Caco-2 (cell line): ENCODE measurements at regions not wholly inside any gene's neighbourhood (a gene's known extent, or its start where the extent isn't known, plus 50 kb on each side); places are given as distances from the start of the nearest gene placed in this dataset.

Experiments used
- BruUV-seq: library from RNA; stranded (reverse); fragments of 400-500 nt; replicated peaks from 2 replicates; lab custom pipeline; 2021; lab: Mats Ljungman, UMichigan
- CTCF ChIA-PET: fragments of 300-600 bp; sonication (Branson Sonifier 250); formaldehyde crosslinking; loops from one replicate; lab custom pipeline; 2022; ENCODE audit warnings: antibody characterized with exemption; lab: Charles Lee
- POLR2A ChIA-PET: fragments of 300-600 bp; sonication (Branson Sonifier 250); formaldehyde crosslinking; loops from one replicate; lab custom pipeline; 2022; ENCODE audit warnings: antibody characterized with exemption; lab: Charles Lee
- DNase-seq, 2 experiments: peaks; one replicate each; pipeline versions ENCODE4 v3.0.0 to v3.0.0-alpha.2; 2020 to 2022
- H3K27me3 ChIP-seq: replicated peaks from 2 replicates; pipeline ENCODE4 v1.6.0; 2011; ENCODE audit warnings: low read length; ENCODE audit not compliant: control insufficient read depth, insufficient read depth
- H3K36me3 ChIP-seq: 2 replicates; pipeline ENCODE4 v1.5.1; 2011; ENCODE audit warnings: low read length; ENCODE audit not compliant: control insufficient read depth, insufficient read depth
- H3K4me1 ChIP-seq: fragments of 250-450 bp; sonication (Bioruptor Pico); 2 replicates; pipeline ENCODE4 v1.5.1; 2020; ENCODE audit warnings: mild to moderate bottlenecking
- H3K4me3 ChIP-seq: 2 replicates; pipeline ENCODE4 v1.5.1; 2011; ENCODE audit warnings: low read depth, mild to moderate bottlenecking, control low read depth, low read length
- H3K9me3 ChIP-seq: fragments of 250-450 bp; sonication (Bioruptor Pico); 2 replicates; pipeline ENCODE4 v1.5.1; 2020; ENCODE audit warnings: mild to moderate bottlenecking, moderate library complexity
- H3K27ac Mint-ChIP-seq: one replicate; pipeline ENCODE4 v1.8.0; 2022; ENCODE audit warnings: mixed read lengths; ENCODE audit not compliant: unreplicated experiment
- H3K27me3 Mint-ChIP-seq: one replicate; pipeline ENCODE4 v1.8.0; 2022; ENCODE audit warnings: mixed read lengths; ENCODE audit not compliant: insufficient read depth, unreplicated experiment
- H3K36me3 Mint-ChIP-seq: one replicate; pipeline ENCODE4 v1.8.0; 2022; ENCODE audit warnings: mild to moderate bottlenecking, mixed read lengths; ENCODE audit not compliant: insufficient read depth, unreplicated experiment
- H3K4me1 Mint-ChIP-seq: one replicate; pipeline ENCODE4 v1.8.0; 2022; ENCODE audit warnings: low read depth, mixed read lengths; ENCODE audit not compliant: unreplicated experiment
- H3K4me3 Mint-ChIP-seq: one replicate; pipeline ENCODE4 v1.8.0; 2022; ENCODE audit warnings: mild to moderate bottlenecking, moderate library complexity, mixed read lengths; ENCODE audit not compliant: unreplicated experiment
- H3K9me3 Mint-ChIP-seq: one replicate; pipeline ENCODE4 v1.8.0; 2022; ENCODE audit warnings: mixed read lengths; ENCODE audit not compliant: unreplicated experiment
- CTCF ChIP-seq, 2 experiments: fragments of 200-600 bp in 1 of 2; IDR thresholded peaks; 1 replicate in 1 of 2; 2 replicates in 1 of 2; pipeline versions ENCODE4 v1.5.1 to v1.8.0; 2011 to 2022; ENCODE audit warnings: antibody characterized with exemption in 1 of 2, control low read depth in 1 of 2, inconsistent platforms in 1 of 2, low read depth in 1 of 2, low read length in 1 of 2, mild to moderate bottlenecking in 1 of 2, moderate library complexity in 1 of 2; ENCODE audit not compliant: insufficient read depth in 1 of 2, severe bottlenecking in 1 of 2, unreplicated experiment in 1 of 2
- intact Hi-C: fragments of 100-400 bp; cut with micrococcal nuclease; formaldehyde crosslinking; loops from one replicate; pipeline ENCODE4 v1.10.0; 2022; ENCODE audit not compliant: unreplicated experiment

GRCh38 chr5:5650242-5650641 is 227.8 kb downstream of the ICE1 start:
- Histone ChIP-seq H3K4me3 (no peak overlapping the region), H3K27me3 (no peaks in the 10 kb centered on the region), H3K9me3 (no peaks in the 10 kb centered on the region), H3K36me3 (no peaks in the 10 kb centered on the region), H3K4me1 (no peaks in the 10 kb centered on the region; the same call in 1 of the 2 replicates)
- DNase-seq: no peak
- Mint-ChIP-seq H3K27me3 (peaks cover 3% of the 10 kb centered on the region), H3K36me3 (no peaks in the 10 kb centered on the region), H3K4me3 (no peak overlapping the region), H3K4me1 (no peaks in the 10 kb centered on the region), H3K27ac (no peak overlapping the region), H3K9me3 (no peaks in the 10 kb centered on the region)
- POLR2A ChIA-PET: no interaction called here
- no TSS peak for BruUV-seq
- CTCF ChIA-PET: no interaction called here
- intact Hi-C loops: no loop called here
- no peak for TF ChIP-seq CTCF (IDR thresholded peaks at IDR 0.05; ENCODE audit: insufficient read depth in 1 of 2, low read depth in 1 of 2, low read length in 1 of 2, severe bottlenecking in 1 of 2, unreplicated experiment in 1 of 2)

GRCh38 chr5:5649641-5650040 is 227.2 kb downstream of the ICE1 start:
- H3K4me3 ChIP-seq: no peak overlapping the region
- no peaks in the 10 kb centered on the region for H3K9me3 ChIP-seq
- H3K4me1 ChIP-seq: no peaks in the 10 kb centered on the region; the same call in 1 of the 2 replicates
- TF ChIP-seq CTCF (IDR thresholded peaks at IDR 0.05; ENCODE audit: insufficient read depth in 1 of 2, low read depth in 1 of 2, low read length in 1 of 2, severe bottlenecking in 1 of 2, unreplicated experiment in 1 of 2): no peak
- ChIA-PET POLR2A (no interaction called here), CTCF (no interaction called here)
- H3K9me3 Mint-ChIP-seq: no peaks in the 10 kb centered on the region
- no peak overlapping the region for H3K4me3 Mint-ChIP-seq
- H3K27me3 ChIP-seq: no peaks in the 10 kb centered on the region
- no TSS peak for BruUV-seq
- H3K4me1 Mint-ChIP-seq: no peaks in the 10 kb centered on the region
- DNase-seq: no peak
- no peaks in the 10 kb centered on the region for H3K36me3 Mint-ChIP-seq
- peaks cover 3% of the 10 kb centered on the region for H3K27me3 Mint-ChIP-seq
- no peaks in the 10 kb centered on the region for H3K36me3 ChIP-seq
- no peak overlapping the region for H3K27ac Mint-ChIP-seq
- intact Hi-C loops: no loop called here

DNA sequence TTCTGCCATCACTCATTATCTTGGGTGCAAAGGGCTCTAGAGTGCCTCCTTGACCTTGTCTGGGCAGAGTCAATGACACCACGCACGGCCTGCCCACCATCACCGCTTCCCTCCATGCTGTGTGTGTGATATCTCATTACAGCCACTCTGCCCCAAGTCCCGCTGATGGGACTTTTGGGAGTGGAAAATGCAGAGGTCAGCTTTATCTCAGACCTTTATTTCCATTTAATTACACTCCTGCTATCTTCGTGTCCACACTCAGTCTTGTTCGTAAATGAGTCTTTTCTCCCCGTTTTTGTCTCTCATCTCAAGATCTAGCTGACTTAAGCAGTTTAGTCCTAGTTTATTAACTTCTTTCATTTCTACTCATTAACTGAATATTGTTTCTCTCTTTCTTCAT is 226.2 kb downstream of the ICE1 start:
- no peak overlapping the region for H3K4me3 ChIP-seq
- no peaks in the 10 kb centered on the region for H3K9me3 ChIP-seq
- TF ChIP-seq CTCF (IDR thresholded peaks at IDR 0.05; ENCODE audit: insufficient read depth in 1 of 2, low read depth in 1 of 2, low read length in 1 of 2, severe bottlenecking in 1 of 2, unreplicated experiment in 1 of 2): no peak
- Mint-ChIP-seq H3K36me3 (no peaks in the 10 kb centered on the region), H3K4me3 (no peak overlapping the region), H3K9me3 (no peaks in the 10 kb centered on the region), H3K4me1 (no peaks in the 10 kb centered on the region), H3K27ac (no peak overlapping the region), H3K27me3 (peaks cover 3% of the 10 kb centered on the region)
- CTCF ChIA-PET: no interaction called here
- no peaks in the 10 kb centered on the region; the same call in 1 of the 2 replicates for H3K4me1 ChIP-seq
- no TSS peak for BruUV-seq
- no peaks in the 10 kb centered on the region for H3K36me3 ChIP-seq
- H3K27me3 ChIP-seq: no peaks in the 10 kb centered on the region
- intact Hi-C loops: no loop called here
- POLR2A ChIA-PET: no interaction called here
- DNase-seq: no peak
